B cell (primary cell): ENCODE measurements at regions not wholly inside any gene's neighbourhood (a gene's known extent, or its start where the extent isn't known, plus 50 kb on each side); places are given as distances from the start of the nearest gene placed in this dataset.

Source experiments
- ATAC-seq: fragments of 200-7000 bp; cut with Tn5 transposase; one replicate; pipeline ENCODE4 v1.10.0; 2021; ENCODE audit warnings: low read depth, mild to moderate bottlenecking, moderate number of reproducible peaks, moderate library complexity
- CTCF ChIA-PET: fragments of 350-600 bp; sonication (Branson Sonifier 250); formaldehyde crosslinking; loops from one replicate; lab custom pipeline; 2021; ENCODE audit warnings: antibody characterized with exemption, inconsistent platforms; lab: Charles Lee
- POLR2A ChIA-PET: fragments of 350-600 bp; sonication (Branson Sonifier 250); formaldehyde crosslinking; loops from one replicate; lab custom pipeline; 2021; ENCODE audit warnings: antibody characterized with exemption; lab: Charles Lee
- DNase-seq: peaks from one replicate; pipeline ENCODE4 v3.0.0; 2013
- H2AFZ ChIP-seq: 2 replicates; pipeline ENCODE4 v1.6.1; 2012; ENCODE audit warnings: mild to moderate bottlenecking, low read depth, low read length; ENCODE audit not compliant: insufficient read depth, poor library complexity, severe bottlenecking
- H3K27ac ChIP-seq, 2 donors: 1 replicate in 1 of 2; 2 replicates in 1 of 2; pipeline ENCODE4 v1.5.1; 2012 to 2013; ENCODE audit warnings: low read length in 2 of 2, mild to moderate bottlenecking in 2 of 2, moderate library complexity in 1 of 2
- H3K27me3 ChIP-seq, 4 experiments: fragments of 200-600 bp in 1 of 4; sonication (generic) in 1 of 4; replicated peaks in 1 of 4; 1 replicate in 2 of 4; 2 replicates in 2 of 4; pipeline versions ENCODE4 v1.6.1 to v1.7.0; 2013 to 2016; ENCODE audit warnings: low read length in 3 of 4, mild to moderate bottlenecking in 2 of 4, mixed read lengths in 1 of 4, moderate library complexity in 1 of 4; ENCODE audit not compliant: insufficient read depth in 4 of 4, control insufficient read depth in 3 of 4; ENCODE audit errors: control extremely low read depth in 1 of 4
- H3K36me3 ChIP-seq, 2 experiments: replicated peaks in 1 of 2; 1 replicate in 1 of 2; 2 replicates in 1 of 2; pipeline versions ENCODE4 v1.6.1 to v1.7.1; 2013; ENCODE audit warnings: low read length in 1 of 2; ENCODE audit not compliant: insufficient read depth in 2 of 2, control insufficient read depth in 1 of 2; ENCODE audit errors: control extremely low read depth in 1 of 2, extremely low read depth in 1 of 2
- H3K4me1 ChIP-seq, 2 donors: fragments of 200-600 bp in 1 of 2; sonication (generic) in 1 of 2; 1 replicate in 1 of 2; 2 replicates in 1 of 2; pipeline versions ENCODE4 v1.5.1 to v1.6.1; 2013 to 2017; ENCODE audit warnings: low read length in 2 of 2; ENCODE audit not compliant: control insufficient read depth in 2 of 2, insufficient read depth in 2 of 2
- H3K4me2 ChIP-seq: replicated peaks from 2 replicates; pipeline ENCODE3; 2012; ENCODE audit warnings: mild to moderate bottlenecking, low read depth, low read length; ENCODE audit not compliant: poor library complexity, severe bottlenecking
- H3K4me3 ChIP-seq, 5 experiments: fragments of 200-600 bp in 1 of 5; sonication (generic) in 1 of 5; 1 replicate in 3 of 5; 2 replicates in 2 of 5; pipeline versions ENCODE4 v1.5.1 to v1.7.0; 2011 to 2016; ENCODE audit warnings: low read length in 4 of 5, mild to moderate bottlenecking in 4 of 5, low read depth in 2 of 5, control low read depth in 1 of 5, moderate library complexity in 1 of 5; ENCODE audit not compliant: insufficient read depth in 1 of 5; ENCODE audit errors: control extremely low read depth in 1 of 5, extremely low read depth in 1 of 5
- H3K79me2 ChIP-seq: fragments of 200-600 bp; sonication (generic); one replicate; pipeline ENCODE4 v1.6.0; 2016; ENCODE audit warnings: low read length; ENCODE audit not compliant: control insufficient read depth, insufficient read depth
- H3K9ac ChIP-seq: fragments of 200-600 bp; sonication (generic); 2 replicates; pipeline ENCODE4 v1.6.1; 2017; ENCODE audit warnings: mild to moderate bottlenecking, low read length, moderate library complexity
- H3K9me3 ChIP-seq, 3 donors: one replicate each; pipeline versions ENCODE4 v1.6.1 to v1.7.1; 2013; ENCODE audit warnings: low read length in 2 of 3; ENCODE audit not compliant: control insufficient read depth in 2 of 3, insufficient read depth in 1 of 3; ENCODE audit errors: control extremely low read depth in 1 of 3
- H4K20me1 ChIP-seq: 2 replicates; pipeline ENCODE4 v1.6.0; 2012; ENCODE audit warnings: mild to moderate bottlenecking, low read length; ENCODE audit not compliant: insufficient read depth, control insufficient read depth, poor library complexity, severe bottlenecking
- H3K27ac Mint-ChIP-seq: one replicate; pipeline ENCODE4 v1.8.0; 2021; ENCODE audit warnings: mixed read lengths
- H3K27me3 Mint-ChIP-seq: one replicate; pipeline ENCODE4 v1.8.0; 2021; ENCODE audit warnings: mixed read lengths
- H3K4me1 Mint-ChIP-seq: one replicate; pipeline ENCODE4 v1.8.0; 2021; ENCODE audit warnings: mixed read lengths
- H3K4me3 Mint-ChIP-seq: one replicate; pipeline ENCODE4 v1.8.0; 2021; ENCODE audit warnings: mixed read lengths
- H3K9me3 Mint-ChIP-seq: one replicate; pipeline ENCODE4 v1.8.0; 2022; ENCODE audit warnings: mixed read lengths; ENCODE audit not compliant: insufficient read depth
- CTCF ChIP-seq: fragments of 200-600 bp; IDR thresholded peaks from one replicate; pipeline ENCODE4 v1.8.0; 2022; ENCODE audit warnings: antibody characterized with exemption, mild to moderate bottlenecking
- EZH2 ChIP-seq: IDR thresholded peaks from 2 replicates; pipeline ENCODE4 v1.6.1; 2012; ENCODE audit warnings: borderline replicate concordance, low read depth, mild to moderate bottlenecking, moderate library complexity, low read length; ENCODE audit not compliant: insufficient read depth, poor library complexity, severe bottlenecking
- WGBS: methylation state at CpG from one replicate; pipeline ENCODE4 v1.1.5; 2013; ENCODE audit warnings: missing lambda C conversion rate; ENCODE audit not compliant: insufficient coverage; 5-methylcytosine and 5-hydroxymethylcytosine counted together
- intact Hi-C: fragments of 100-400 bp; cut with micrococcal nuclease; formaldehyde crosslinking; loops from one replicate; pipeline ENCODE4 v1.10.0; 2022

DNA sequence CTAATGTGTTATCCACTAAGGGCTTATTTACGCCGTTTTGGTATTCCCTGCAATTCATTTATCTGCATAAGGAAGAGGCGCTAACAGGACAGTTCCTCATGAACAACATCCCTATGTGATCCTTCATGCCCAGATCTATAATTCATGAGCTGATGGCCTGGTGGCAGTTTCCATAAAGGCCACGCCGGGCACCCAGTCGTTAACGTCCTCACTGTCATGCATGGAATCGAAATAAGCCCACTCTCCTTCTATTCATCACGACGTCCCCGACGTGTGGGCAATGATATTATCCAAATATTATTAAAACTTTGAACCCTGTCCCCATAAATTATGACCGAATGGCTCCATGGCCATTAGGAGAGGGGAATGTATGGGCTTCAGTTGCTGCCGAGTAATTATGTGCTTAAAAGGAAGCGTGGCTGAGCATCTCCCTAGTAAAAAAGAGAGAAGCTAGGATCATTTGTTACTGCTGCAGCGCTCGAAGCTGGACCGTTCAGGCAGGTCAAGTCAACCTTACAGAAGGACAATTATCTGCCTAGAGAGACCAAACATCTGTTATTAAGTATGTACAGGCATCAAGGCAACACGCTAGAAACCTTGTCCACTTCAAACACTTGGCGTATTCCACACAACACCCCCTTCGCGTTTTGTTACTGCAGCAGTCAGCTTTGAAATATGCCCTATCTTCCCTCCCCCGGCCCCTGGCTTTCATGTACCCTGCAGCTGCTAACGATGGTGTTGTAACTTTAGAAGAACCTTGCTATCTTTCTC lies 94.0 kb upstream of the SALL1 start:
- intact Hi-C loops = no loop called here
- 85% methylated on average over 12 of the region's 24 CpGs for WGBS
- TF ChIP-seq CTCF = no peak
- TF ChIP-seq EZH2 = no peak
- no peaks in the 10 kb centered on the region for H3K9me3 ChIP-seq
- H3K4me1 ChIP-seq = no peaks in the 10 kb centered on the region
- no peak overlapping the region for H3K27ac ChIP-seq
- no peaks in the 10 kb centered on the region for H4K20me1 ChIP-seq
- H2AFZ ChIP-seq = no peak overlapping the region
- Mint-ChIP-seq H3K27ac (no peak overlapping the region), H3K9me3 (peaks cover 2% of the 10 kb centered on the region), H3K27me3 (no peaks in the 10 kb centered on the region), H3K4me3 (no peak overlapping the region), H3K4me1 (no peaks in the 10 kb centered on the region)
- ChIA-PET POLR2A (no interaction called here), CTCF (no interaction called here)
- no peak overlapping the region for H3K4me2 ChIP-seq
- H3K27me3 ChIP-seq = no peaks in the 10 kb centered on the region
- H3K9ac ChIP-seq = no peak overlapping the region
- H3K79me2 ChIP-seq = no peaks in the 10 kb centered on the region
- no peak for DNase-seq
- no peaks in the 10 kb centered on the region for H3K36me3 ChIP-seq
- H3K4me3 ChIP-seq = no peak overlapping the region
- no peak for ATAC-seq

DNA sequence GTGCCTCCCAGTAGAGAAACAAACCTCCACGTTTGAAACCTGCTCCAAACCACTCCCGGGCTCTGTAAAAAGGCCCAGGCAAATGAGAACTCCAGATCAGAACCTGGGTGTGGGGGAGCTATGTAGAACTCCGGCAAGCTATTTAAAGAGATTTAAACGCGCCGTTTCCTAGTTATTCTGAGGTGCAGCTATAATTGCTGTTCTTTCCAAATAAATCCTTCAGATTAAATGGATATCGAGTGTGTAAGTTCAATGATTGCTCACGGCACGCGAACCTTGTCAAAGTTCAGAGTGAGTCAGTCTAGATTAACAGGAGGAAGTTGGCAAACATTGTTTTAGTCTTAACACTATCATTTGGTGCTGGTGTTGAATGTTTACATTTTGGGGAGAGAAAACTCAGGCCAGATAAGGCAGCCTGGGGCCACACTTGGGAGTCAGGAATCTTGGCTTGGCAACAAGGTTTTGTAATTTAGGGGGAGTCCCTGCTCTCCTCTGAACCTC lies 92.9 kb upstream of the SALL1 start:
- Histone ChIP-seq H3K4me2 (no peak overlapping the region), H4K20me1 (no peaks in the 10 kb centered on the region), H3K27ac (no peak overlapping the region), H3K9me3 (peaks cover 0 to 1% (median 0%) of the 10 kb centered on the region in 3 donors), H2AFZ (no peak overlapping the region), H3K36me3 (no peaks in the 10 kb centered on the region), H3K79me2 (no peaks in the 10 kb centered on the region), H3K4me3 (no peak overlapping the region), H3K27me3 (no peaks in the 10 kb centered on the region), H3K9ac (no peak overlapping the region), H3K4me1 (no peaks in the 10 kb centered on the region)
- Mint-ChIP-seq H3K4me3 (no peak overlapping the region), H3K4me1 (no peaks in the 10 kb centered on the region), H3K27me3 (no peaks in the 10 kb centered on the region), H3K9me3 (peaks cover 6% of the 10 kb centered on the region), H3K27ac (no peak overlapping the region)
- no CpG with 5 or more reads among the region's 10 CpGs for WGBS
- ChIA-PET CTCF (interaction anchor here (0.9 kb wide), 1 partner anchor 79 kb away, joined by 3 read pairs; no protein-coding TSS in a partner anchor), POLR2A (no interaction called here)
- TF ChIP-seq EZH2 (no peak), CTCF (no peak)
- intact Hi-C loops = no loop called here
- DNase-seq (no peak), ATAC-seq (no peak)
